T-helper 1 cell treated with Interleukin-12 subunit alpha and Interleukin-12 subunit beta and Interleukin-4 antibody, amounts not matched to agents 30 μg/mL and 1 μg/mL, for 36 hours (primary cell): ENCODE measurements at regions not wholly inside any gene's neighbourhood (a gene's known extent, or its start where the extent isn't known, plus 50 kb on each side); places are given as distances from the start of the nearest gene placed in this dataset.
"Not testable (repeated sequence)": the region's sequence is repeated elsewhere in the genome, so short reads cannot be mapped to it uniquely, and the experiment has no call there.

ENCODE experiments used
- H3K27ac Mint-ChIP-seq: one replicate; pipeline ENCODE4 v1.8.0; 2021; ENCODE audit warnings: mild to moderate bottlenecking, mixed read lengths
- H3K27me3 Mint-ChIP-seq: one replicate; pipeline ENCODE4 v1.8.0; 2021; ENCODE audit warnings: low read depth, mixed read lengths
- H3K36me3 Mint-ChIP-seq: one replicate; pipeline ENCODE4 v1.8.0; 2021; ENCODE audit warnings: low read depth, mixed read lengths
- H3K4me1 Mint-ChIP-seq: one replicate; pipeline ENCODE4 v1.8.0; 2021; ENCODE audit warnings: low read depth, mixed read lengths
- H3K4me3 Mint-ChIP-seq: one replicate; pipeline ENCODE4 v1.8.0; 2021; ENCODE audit warnings: mild to moderate bottlenecking, moderate library complexity, mixed read lengths
- H3K9me3 Mint-ChIP-seq: one replicate; pipeline ENCODE4 v1.8.0; 2021; ENCODE audit warnings: mixed read lengths

DNA sequence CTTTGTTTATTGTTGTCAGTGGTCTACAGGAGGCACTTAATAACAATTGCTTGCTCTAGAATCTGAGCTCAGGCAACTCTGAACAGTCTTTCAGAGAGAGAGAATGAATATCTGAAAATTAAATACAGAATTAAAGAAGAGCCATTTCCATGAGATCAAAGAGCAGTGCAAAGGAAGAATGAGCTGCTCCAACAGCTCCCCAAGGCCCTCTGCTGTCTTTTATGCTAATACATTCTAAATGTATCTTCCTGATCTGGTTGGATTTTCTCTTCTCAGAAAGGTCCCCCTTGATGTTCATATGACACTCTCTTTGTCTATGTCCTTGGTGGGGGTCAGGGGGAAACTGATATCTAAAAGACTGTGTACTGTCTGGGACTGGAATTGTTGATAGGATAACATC is 1029.6 kb downstream of the PCDH9 start:
- no peaks in the 10 kb centered on the region for H3K36me3 Mint-ChIP-seq
- no peaks in the 10 kb centered on the region for H3K27me3 Mint-ChIP-seq
- no peak overlapping the region for H3K4me3 Mint-ChIP-seq
- H3K27ac Mint-ChIP-seq: no peak overlapping the region
- no peaks in the 10 kb centered on the region for H3K4me1 Mint-ChIP-seq
- H3K9me3 Mint-ChIP-seq: peaks cover 6% of the 10 kb centered on the region

DNA sequence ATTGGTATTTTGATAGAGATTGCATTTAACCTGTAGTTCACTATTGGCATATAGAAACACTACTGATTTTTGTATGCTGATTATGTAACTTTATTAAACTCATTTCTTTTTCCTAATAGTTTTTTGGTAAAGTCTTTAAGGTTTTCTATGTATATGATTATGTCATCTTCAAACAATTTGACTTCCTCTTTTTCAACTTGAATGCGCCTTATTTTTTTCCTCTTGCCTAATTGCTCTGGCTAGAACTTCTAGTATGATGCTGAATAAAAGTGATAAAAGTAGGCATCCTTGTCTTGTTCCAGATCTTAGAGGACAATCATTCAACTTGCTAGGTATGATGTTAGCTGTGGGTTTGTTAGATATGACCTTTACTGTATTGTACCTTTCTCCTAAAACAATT is 1034.9 kb downstream of the PCDH9 start:
- peaks cover 6% of the 10 kb centered on the region for H3K9me3 Mint-ChIP-seq
- no peak overlapping the region for H3K4me3 Mint-ChIP-seq

DNA sequence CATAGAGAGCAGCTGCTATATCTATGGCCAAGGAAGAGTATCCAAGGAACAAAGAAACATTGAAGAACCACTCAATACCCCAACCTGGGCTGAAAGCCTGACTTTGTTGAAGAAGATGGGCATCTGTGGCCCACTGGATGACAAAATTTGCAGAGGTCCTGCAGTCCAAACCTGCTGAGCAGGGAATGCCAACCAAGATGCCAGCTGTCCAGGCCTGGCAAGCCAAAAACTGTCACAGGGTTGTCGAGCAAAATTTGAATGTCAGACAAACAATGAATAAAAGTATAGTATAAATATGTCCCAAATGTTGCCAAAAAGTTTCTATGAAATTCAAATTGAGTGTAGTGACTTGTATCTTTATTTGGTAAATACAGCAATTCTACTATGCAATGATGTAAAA is 1040.2 kb downstream of the PCDH9 start:
- H3K4me3 Mint-ChIP-seq: no peak overlapping the region
- no peaks in the 10 kb centered on the region for H3K36me3 Mint-ChIP-seq
- no peaks in the 10 kb centered on the region for H3K9me3 Mint-ChIP-seq
- H3K4me1 Mint-ChIP-seq: no peaks in the 10 kb centered on the region
- H3K27me3 Mint-ChIP-seq: no peaks in the 10 kb centered on the region
- no peak overlapping the region for H3K27ac Mint-ChIP-seq

More for the DNA sequence above, 1034.9 kb downstream of the PCDH9 start:
- Mint-ChIP-seq H3K4me1 (no peaks in the 10 kb centered on the region), H3K36me3 (no peaks in the 10 kb centered on the region), H3K27me3 (no peaks in the 10 kb centered on the region), H3K27ac (no peak overlapping the region)

DNA sequence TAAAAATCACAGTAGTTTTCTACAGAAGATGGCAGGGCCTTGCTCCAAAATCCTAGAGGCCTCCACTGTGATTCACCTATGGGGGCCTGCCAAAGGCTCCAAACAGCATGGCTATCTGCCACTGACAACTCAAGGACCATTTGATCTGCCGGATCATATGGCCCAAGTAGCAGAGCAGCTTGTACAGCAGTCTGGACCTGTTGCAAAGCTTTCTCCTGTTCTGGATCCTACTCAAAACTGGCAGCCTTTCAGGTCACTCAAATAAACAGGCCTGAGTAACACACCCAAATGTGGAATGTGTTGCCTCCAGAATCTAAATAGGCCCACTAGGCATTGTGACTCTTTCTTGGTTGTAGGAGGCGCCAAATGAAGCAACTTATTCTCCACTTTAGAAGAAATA is 1049.3 kb downstream of the PCDH9 start:
- H3K4me1 Mint-ChIP-seq: no peaks in the 10 kb centered on the region
- H3K9me3 Mint-ChIP-seq: no peaks in the 10 kb centered on the region
- H3K27ac Mint-ChIP-seq: no peak overlapping the region
- H3K27me3 Mint-ChIP-seq: no peaks in the 10 kb centered on the region
- no peak overlapping the region for H3K4me3 Mint-ChIP-seq
- no peaks in the 10 kb centered on the region for H3K36me3 Mint-ChIP-seq

DNA sequence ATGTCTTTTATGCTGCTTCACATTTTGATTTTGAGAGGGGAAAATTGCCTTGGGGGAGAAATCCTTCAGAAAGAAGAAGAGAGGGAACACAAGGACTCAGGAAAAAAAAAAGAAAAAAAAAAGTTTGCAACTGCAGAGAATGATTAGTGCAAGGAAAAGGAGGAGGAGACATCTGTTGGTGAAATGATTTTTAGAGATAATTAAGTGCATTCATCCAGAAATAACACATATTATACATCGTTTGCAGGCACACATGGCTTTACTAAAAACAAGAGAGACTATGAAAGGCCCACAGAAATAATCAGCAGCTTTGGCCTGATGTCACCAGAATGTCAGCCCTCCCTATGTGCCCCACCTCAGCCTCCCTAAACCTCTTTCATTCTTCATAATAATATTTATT is 1058.2 kb downstream of the PCDH9 start:
- Mint-ChIP-seq H3K9me3 (no peaks in the 10 kb centered on the region), H3K27ac (no peak overlapping the region), H3K27me3 (no peaks in the 10 kb centered on the region), H3K36me3 (no peaks in the 10 kb centered on the region), H3K4me1 (no peaks in the 10 kb centered on the region), H3K4me3 (no peak overlapping the region)

DNA sequence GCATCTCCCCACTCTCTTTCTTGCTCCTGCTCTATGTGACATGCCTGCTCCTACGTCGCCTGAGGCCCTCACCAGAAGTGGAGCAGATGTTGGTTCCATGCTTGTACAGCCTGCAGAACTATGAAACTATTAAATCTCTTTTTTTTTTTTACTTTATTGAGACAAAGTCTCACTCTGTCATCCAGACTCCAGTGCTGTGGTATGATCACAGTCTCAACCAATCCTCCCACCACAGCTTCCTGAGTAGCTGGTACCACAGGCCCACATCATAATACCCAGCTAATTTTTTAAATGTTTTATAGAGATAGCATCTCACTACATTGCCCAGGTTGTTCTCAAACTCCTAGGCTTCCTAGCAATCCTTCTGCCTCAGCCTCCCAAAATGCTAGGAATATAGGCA is 1067.7 kb downstream of the PCDH9 start:
- Mint-ChIP-seq H3K27me3 (no peaks in the 10 kb centered on the region), H3K36me3 (no peaks in the 10 kb centered on the region), H3K9me3 (no peaks in the 10 kb centered on the region), H3K4me1 (no peaks in the 10 kb centered on the region), H3K4me3 (no peak overlapping the region), H3K27ac (no peak overlapping the region)

DNA sequence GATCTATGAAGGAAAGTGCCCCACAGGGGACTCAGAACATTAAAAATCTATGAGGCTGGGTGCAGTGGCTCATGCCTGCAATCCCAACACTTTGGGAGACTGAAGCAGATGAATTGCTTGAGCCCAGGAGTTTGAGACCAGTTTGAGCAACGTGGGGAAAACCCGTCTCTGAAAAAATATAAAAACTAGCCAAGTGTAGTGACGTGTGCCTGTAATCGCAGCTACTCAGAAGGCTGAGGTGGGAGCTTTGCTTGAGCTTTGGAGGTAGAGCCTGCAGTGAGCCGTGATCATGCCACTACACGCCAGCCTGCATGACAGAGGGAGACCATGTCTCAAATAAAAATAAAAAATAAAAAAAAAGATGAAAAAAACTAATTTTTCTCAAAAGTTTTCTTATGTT is 1070.6 kb downstream of the PCDH9 start:
- no peaks in the 10 kb centered on the region for H3K9me3 Mint-ChIP-seq
- no peaks in the 10 kb centered on the region for H3K27me3 Mint-ChIP-seq
- no peak overlapping the region for H3K4me3 Mint-ChIP-seq
- H3K4me1 Mint-ChIP-seq: no peaks in the 10 kb centered on the region
- no peaks in the 10 kb centered on the region for H3K36me3 Mint-ChIP-seq
- no peak overlapping the region for H3K27ac Mint-ChIP-seq

DNA sequence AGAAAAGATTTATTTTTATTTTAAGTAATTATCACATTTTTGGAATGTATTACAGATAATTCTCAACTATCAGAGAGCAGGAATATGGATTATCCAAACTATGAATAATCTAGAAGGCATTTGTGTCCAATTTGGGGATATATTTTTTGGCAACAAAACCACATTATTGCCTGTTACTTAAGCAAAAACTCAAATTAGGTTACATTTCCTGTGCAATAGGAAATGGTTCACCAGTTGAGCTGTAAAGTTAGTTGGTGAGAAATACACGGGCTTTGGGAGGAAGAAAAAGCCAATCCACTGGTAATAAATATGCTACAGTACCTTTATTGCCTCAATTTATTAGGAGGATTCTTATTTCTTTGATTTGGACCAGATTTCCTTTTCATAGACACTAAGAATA is 1075.2 kb downstream of the PCDH9 start:
- no peak overlapping the region for H3K4me3 Mint-ChIP-seq
- H3K9me3 Mint-ChIP-seq: no peaks in the 10 kb centered on the region
- H3K27ac Mint-ChIP-seq: no peak overlapping the region
- no peaks in the 10 kb centered on the region for H3K4me1 Mint-ChIP-seq
- H3K27me3 Mint-ChIP-seq: no peaks in the 10 kb centered on the region
- no peaks in the 10 kb centered on the region for H3K36me3 Mint-ChIP-seq

DNA sequence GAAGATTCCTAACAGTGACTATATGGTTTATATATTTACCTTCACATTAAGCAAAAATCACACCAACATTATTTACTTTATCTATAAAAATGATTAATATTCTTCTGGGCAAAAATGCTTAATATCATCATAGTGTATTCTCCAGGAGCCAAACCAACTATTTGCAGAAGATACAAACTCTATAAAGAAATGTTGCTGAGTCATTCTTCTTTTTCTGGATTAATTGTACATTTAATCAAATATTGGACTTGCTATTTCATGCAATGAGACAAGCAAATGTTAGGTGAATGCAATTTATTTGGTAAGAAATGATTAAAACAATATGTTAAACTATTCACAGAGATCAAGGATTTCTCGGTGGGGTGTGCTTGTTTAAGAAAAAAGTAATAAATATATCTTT is 1075.8 kb downstream of the PCDH9 start:
- Mint-ChIP-seq H3K4me1 (no peaks in the 10 kb centered on the region), H3K4me3 (no peak overlapping the region), H3K36me3 (no peaks in the 10 kb centered on the region)

DNA sequence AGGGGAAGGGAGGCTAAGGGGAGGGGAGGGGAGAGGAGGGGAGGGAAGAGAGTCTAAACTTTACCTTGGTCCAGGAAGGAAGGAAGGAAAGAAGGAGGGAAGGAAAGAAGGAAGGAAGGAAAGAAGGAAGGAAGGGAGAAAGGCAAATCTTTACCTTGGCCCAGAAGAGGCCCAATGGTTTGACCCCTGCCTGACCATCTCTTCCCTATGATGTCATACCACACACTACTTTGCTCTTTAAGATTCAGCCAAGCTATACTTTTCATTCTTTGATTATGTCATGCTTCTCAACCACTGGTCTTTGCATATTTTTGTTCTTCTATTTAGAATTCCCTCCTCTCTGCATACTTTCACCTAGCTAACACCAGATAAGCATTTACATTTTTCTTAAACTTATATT is 1077.5 kb downstream of the PCDH9 start:
- Mint-ChIP-seq H3K9me3 (no peaks in the 10 kb centered on the region), H3K4me3 (no peak overlapping the region), H3K4me1 (no peaks in the 10 kb centered on the region), H3K36me3 (no peaks in the 10 kb centered on the region), H3K27ac (no peak overlapping the region), H3K27me3 (no peaks in the 10 kb centered on the region)

More for the DNA sequence above, 1075.8 kb downstream of the PCDH9 start:
- Mint-ChIP-seq H3K27me3 (no peaks in the 10 kb centered on the region), H3K9me3 (no peaks in the 10 kb centered on the region), H3K27ac (no peak overlapping the region)

DNA sequence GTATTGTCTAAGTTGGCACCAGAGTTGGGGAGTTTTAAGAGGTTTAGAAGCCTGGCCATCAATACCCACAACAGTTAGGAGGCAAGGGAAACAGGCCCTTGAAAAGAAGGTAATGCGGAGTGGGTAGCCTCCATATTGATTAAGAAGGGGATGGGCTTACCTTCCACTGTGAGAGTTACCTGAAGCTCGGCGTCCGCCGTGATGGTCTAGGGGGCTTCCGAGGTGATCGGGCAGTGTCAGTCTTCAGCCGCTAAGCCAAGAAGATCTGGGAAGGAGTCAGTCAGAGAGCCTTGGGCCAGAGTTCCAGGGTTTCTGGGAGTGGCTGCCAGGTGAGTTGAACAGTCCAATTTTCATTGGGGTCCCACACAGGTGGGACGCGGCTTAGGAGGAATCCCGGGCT is 1085.8 kb downstream of the PCDH9 start:
- H3K4me1 Mint-ChIP-seq, H3K4me3 Mint-ChIP-seq, H3K27ac Mint-ChIP-seq, H3K27me3 Mint-ChIP-seq, H3K36me3 Mint-ChIP-seq: not testable (repeated sequence)
- peaks cover 27% of the 10 kb centered on the region for H3K9me3 Mint-ChIP-seq

DNA sequence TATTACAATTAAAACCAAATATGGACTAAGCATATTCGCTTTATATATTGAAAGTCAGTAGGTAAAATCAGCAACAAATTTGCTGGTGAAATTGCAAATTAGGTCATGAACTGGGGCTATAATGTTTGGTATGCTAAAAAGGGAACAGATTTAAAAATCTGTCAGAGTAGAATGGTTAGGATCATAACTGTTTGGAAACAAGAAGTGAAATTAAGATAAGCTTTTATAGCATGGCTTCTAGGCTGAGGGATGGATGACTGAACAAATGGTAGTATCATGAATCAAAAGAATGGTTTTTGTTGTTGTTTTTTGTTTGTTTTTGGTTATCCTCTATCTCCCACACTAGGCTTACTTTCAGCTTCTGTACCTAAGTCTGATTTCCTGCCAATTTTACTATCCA is 1090.4 kb downstream of the PCDH9 start:
- H3K27ac Mint-ChIP-seq: no peak overlapping the region

DNA sequence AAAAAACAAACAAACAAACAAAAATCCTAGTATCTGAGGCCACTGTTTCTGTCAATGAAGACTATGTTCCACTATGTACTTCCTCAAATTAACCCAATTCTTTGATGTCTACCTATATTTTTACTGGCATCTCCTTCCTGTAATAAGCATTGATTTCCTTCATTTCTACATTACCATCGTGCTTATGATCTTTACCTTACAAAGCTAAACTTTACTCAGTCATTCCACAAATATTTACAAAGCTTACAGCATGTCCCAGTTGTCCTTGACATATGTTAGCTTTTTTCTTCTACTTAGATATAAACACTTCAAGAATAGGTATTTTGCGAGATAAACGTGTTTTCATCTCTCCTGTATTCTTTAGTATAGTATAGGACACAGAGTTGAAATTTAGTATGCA is 1090.9 kb downstream of the PCDH9 start:
- no peaks in the 10 kb centered on the region for H3K27me3 Mint-ChIP-seq
- no peak overlapping the region for H3K4me3 Mint-ChIP-seq

More for the DNA sequence above, 1090.4 kb downstream of the PCDH9 start:
- Mint-ChIP-seq H3K36me3 (no peaks in the 10 kb centered on the region), H3K27me3 (no peaks in the 10 kb centered on the region), H3K4me1 (no peaks in the 10 kb centered on the region), H3K4me3 (no peak overlapping the region), H3K9me3 (peaks cover 19% of the 10 kb centered on the region)

DNA sequence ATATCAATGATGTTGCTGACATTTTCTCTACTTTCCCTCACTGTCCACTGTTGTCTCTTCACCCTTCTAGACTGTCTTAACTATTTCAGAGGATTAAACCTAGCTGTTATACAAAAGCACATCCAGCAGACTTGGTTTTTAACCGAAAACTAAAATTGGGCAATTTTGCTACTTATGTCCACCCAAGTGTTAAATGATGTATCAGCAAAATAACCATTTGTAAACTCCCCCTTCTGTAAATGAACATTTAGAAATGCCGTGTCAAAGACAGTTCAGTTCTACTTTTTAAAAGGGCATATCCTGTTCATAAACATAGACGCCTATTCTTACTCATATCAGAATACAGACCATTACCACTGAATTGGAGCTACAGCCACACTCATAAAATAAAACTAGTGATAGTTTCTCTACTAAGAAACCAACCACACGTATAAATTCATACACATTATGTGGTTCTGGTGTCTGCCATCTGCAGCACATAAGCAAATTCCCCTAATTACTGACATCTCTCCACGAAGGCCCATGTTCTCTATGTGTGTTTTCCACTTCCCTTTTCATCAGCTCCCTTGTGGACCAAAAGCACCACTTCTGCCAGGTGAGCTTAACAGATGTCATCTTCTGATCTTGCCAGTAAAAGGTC is 1091.8 kb downstream of the PCDH9 start:
- Mint-ChIP-seq H3K4me1 (no peaks in the 10 kb centered on the region), H3K36me3 (no peaks in the 10 kb centered on the region), H3K4me3 (no peak overlapping the region)

More for the DNA sequence above, 1090.9 kb downstream of the PCDH9 start:
- Mint-ChIP-seq H3K9me3 (peaks cover 19% of the 10 kb centered on the region), H3K36me3 (no peaks in the 10 kb centered on the region), H3K4me1 (no peaks in the 10 kb centered on the region), H3K27ac (no peak overlapping the region)

DNA sequence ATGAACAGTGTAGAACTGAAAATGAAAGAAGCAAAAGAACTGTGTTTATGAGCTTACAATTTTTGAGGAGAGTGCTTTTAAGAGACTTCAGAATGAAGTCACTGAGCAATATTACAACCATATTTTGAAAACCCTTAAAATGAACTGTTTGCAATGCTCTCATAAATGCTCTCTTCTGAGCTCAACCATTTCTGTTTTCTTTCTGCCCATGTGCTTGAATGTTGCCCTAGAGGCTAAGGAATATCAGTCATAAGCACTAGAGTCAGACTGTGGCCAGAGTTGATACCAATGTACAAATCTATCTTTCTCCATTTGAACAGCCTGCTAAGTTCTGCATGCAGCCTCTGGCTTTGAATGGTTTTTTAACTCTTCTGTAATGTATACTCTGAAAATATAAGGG is 1092.8 kb downstream of the PCDH9 start:
- no peak overlapping the region for H3K4me3 Mint-ChIP-seq
- no peak overlapping the region for H3K27ac Mint-ChIP-seq
- no peaks in the 10 kb centered on the region for H3K27me3 Mint-ChIP-seq
- H3K36me3 Mint-ChIP-seq: no peaks in the 10 kb centered on the region
- peaks cover 3% of the 10 kb centered on the region for H3K9me3 Mint-ChIP-seq
- H3K4me1 Mint-ChIP-seq: no peaks in the 10 kb centered on the region

More for the DNA sequence above, 1091.8 kb downstream of the PCDH9 start:
- no peak overlapping the region for H3K27ac Mint-ChIP-seq
- no peaks in the 10 kb centered on the region for H3K27me3 Mint-ChIP-seq
- peaks cover 11% of the 10 kb centered on the region for H3K9me3 Mint-ChIP-seq
